Activated CD4-positive, alpha-beta T cell treated with anti-CD3 and anti-CD28 coated beads for 4 hours (primary cell): ENCODE measurements at regions not wholly inside any gene's neighbourhood (a gene's known extent, or its start where the extent isn't known, plus 50 kb on each side); places are given as distances from the start of the nearest gene placed in this dataset.
"Not testable (repeated sequence)": the region's sequence is repeated elsewhere in the genome, so short reads cannot be mapped to it uniquely, and the experiment has no call there.

ENCODE experiments used
- DNase-seq, 2 donors: peaks; one replicate each; pipeline ENCODE4 v3.0.0-alpha.2; 2020

DNA sequence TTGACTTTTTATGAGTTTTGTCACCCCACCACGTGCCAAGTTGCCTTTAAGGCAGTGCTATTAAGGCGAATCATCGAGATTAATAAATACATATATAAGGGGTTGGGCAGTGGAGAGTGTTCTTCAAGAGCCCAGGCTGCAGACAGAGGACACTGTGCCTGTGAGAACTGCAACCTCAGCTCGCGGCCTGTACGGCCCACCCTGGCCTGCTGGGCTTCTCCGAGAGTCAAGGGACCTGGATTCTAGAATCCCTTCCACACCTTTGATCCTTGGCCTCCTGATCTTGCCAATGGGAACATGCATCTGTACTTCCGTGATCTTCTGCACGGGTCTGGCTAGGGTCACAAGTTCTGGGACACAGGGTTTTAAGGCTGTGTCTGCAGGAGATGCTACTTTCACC, 54.5 kb downstream of the IRX5 start:
- no peak for DNase-seq

DNA sequence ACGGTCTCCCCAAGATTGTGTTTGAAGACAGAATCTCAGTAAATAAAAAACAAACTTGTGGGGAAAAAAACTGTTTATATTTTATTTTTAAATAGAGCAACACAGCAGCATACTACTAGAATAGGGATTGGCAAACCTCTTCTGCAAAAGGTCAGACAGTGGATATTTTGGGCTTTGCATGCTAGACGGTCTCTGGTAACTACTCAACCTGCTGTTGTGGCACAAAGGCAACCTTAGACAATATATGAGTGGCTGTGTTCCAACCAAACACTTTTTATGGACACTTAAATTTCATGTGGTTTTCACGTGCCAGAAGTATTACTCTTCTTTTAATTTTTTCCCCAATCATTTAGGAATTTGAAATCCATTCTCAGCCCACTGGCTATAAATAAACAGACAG, 55.0 kb downstream of the IRX5 start:
- no peak for DNase-seq

DNA sequence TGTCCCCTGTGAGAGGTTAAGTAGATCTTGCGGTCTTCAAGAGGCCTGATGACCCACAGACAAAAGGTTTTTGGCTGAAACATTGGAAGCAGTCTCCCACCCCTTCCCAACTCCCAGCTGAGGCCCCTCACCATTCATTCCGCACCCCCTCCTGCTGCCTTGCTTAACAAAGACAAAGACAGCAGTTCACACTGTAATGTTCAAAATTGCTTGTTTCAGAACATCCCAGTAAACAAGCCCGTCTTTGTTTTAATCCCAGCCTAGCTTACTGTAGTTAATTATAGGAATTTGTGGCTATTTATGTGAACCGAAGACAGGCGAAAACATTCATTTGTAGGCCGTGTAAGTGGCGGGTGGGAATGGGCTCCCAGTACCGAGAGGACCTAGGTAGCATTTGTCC, 55.7 kb downstream of the IRX5 start:
- DNase-seq, result no peak

DNA sequence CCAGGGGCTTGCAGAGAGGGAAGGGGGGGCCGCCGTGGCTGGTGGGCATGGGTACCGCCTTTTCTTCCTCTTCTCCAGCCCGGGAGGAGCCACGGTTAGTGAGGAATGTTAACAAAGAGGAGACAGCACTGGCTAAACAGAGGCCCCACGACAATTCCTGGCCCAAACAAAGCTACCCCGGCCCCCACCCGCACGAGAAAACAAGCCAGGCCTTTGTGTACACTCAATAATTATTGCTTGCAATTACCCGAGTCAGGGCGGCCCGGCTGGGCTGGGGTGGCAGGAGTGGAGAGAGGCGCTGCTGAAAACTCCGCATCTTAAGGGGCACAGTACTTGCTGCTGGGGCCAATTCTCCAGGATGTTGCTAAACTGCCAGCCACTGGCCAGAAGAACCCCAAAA, 56.4 kb downstream of the IRX5 start:
- no peak for DNase-seq

DNA sequence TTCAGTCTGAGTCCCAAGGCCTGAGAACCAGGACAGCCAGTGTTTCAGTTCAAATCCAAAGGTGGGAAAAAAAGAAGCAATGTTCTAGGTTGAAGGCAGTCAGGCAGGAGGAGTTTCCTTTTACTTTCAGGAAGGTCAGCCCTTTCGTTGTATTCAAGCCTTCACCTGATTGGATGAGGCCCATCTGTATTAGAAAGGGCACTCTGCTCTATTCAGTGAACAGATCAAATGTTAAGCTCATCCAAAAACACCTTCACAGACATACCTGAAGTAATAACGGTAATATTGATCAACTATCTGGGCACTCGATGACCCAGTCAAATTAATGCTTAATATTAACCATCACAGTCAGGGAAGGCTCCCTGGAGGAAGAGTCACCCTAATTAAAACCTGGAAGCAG, 60.9 kb downstream of the IRX5 start:
- no peak for DNase-seq

DNA sequence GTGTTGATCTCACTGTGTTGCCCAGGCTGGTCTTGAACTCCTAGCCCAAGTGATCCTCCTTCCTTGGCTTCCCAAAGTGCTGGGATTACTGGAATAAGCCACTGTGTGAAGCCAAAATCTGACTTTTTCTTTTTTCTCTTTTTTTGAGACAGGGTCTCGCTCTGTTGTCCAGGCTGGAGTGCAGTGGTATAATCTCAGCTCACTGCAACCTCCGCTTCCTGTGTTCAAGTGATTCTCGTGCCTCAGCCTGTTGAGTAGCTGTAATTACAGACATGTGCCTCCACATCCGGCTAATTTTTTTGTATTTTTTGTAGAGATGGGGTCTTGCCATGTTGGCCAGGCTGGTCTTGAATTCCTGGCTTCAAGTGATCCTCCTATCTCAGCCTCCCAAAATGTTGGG, 61.3 kb downstream of the IRX5 start:
- not testable (repeated sequence) for DNase-seq

DNA sequence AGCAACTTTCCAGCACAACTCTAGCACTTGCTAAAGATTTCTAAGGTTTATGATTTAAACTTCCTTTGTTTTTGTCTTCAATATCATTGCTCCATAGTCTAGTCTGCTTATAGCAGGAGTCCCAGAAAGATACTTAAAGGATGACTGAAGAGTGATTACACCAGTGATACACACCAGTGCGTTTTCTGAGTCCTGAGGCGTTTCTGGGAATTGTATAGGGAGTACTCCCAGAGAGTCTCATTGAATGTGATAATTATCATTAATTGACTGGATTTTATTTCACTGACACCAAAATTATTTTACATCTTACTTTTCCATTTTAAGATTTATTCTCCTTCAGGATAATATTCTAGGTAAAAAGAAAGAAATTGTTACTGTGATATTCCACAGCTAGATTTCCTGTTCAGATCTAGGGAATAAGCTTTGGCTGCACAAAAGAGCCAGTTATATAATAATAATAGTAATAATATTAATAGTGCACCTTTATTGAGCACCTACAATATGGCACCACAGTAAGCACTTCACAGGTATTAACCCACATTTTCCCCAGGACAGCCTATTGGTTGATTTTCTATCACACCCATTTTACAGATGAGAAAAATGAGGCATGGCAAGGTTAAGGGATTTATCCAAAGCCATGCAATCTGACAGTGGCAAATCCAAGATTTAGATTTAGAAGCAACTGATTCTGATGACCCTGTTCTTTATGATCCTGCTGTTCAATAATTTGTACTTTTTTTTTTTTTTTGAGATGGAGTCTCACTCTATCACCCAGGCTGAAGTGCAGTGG, 62.6 kb downstream of the IRX5 start:
- no peak for DNase-seq

DNA sequence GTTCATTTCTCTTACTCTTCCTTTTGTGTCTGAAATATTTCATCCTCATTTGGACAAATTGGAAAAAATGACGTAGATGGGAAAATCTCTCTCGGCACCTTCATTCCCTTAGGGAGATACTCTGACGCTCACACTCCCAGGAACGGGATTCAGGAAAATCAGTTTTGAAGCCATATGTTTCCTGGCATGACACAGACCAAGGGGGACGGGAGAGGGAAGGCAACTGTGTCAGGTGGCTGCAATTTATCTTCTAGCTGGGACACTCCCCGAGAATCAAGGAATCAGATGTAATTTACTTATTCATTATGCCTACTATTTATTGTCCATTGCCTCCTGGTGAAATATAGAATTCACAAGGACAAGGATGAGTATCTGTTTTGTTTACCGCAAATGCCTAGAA, 65.5 kb downstream of the IRX5 start:
- DNase-seq, result no peak

DNA sequence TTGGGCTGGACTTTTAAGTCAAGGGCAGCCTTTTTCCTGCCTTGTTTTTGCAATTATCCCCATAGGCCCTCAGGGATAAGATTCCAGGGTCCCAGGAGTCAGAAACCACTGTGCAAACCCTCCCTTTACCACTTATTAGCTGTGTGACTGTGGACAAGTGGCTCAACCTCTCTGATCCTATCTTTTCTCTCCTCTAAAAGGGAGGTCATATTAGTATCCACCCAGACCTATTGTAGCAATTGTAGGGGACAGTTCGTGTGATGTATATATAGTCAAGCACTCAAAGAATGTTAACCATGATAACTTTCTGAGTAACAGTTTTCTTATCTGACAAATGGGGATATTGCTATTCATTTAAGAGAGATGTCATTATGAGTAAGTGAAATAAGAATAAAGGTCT, 68.2 kb downstream of the IRX5 start:
- no peak for DNase-seq

DNA sequence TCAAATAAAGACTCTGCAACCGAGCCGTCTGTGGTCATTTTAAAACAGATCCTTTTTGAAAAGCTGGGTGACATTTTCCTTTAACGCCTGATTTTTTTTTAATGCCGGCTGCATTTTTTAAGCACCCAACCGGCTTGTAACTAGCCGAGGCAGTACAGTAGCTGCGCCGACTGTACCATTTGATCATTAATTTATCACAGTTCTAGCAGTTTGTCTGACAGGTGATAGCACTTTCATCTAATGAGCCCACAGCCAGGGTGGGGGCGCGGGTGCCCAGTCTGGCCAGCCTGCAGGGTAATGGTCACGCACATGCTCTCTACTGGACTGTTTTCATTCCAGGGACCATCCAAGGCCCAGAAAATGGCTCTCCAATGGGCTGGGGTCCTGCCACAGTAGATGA, 68.8 kb downstream of the IRX5 start:
- no peak for DNase-seq

DNA sequence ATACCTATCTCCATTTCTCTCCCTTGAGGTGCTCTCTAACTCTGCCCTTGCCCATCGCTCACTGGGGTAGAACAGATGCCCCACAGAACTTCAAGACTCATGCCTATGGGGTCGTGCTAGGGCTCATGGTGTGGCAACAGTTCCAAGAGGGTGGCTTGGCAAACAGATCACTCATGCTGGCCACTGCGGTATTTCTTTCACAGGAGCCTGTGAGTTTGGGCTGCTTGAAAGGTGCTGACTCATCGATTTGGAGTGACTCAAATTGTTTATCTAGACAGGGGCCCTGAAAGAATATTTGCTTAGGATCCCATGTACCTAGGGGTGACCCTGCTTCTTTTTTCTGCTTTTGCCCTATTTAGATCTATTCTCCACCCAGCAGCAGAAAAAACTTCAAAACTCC, 69.9 kb downstream of the IRX5 start:
- no peak for DNase-seq

DNA sequence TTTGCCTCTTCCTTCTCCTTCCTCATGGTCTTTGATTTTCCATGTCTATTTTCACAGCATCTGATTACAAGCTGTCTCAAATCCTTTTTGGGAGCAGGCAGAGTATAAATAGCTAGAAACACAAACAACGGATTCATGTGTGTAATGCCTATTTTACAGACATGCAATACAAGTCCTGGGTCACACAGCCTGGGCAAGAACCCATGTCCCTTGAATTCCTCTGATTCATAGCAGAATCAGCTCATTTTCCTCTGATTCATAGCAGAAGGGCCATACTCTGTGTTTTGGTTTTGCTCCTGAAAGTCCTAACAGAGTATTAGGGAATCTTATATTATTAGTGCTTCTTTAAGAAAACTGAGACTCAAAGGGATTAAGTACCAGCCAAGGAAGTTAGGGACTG, 71.3 kb downstream of the IRX5 start:
- DNase-seq, result no peak

DNA sequence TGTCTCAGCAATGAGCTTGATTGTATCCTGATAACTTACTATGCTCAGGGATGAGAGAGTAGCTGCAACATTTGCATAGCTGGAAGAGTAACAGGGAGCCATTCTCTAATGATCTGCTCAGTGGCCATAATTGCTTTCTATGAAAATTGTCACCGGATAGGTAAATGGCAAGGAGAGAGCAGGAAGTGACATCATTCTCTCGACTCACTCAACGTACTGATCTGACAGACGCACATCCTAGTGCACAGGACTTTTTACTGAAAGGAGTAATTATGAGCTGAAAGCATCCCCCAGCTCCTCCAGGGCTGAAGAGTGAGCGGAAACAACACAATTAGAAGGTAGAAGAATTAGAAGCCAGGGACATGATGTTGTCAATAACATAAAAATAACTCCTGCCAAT, 71.8 kb downstream of the IRX5 start:
- DNase-seq, result no peak

DNA sequence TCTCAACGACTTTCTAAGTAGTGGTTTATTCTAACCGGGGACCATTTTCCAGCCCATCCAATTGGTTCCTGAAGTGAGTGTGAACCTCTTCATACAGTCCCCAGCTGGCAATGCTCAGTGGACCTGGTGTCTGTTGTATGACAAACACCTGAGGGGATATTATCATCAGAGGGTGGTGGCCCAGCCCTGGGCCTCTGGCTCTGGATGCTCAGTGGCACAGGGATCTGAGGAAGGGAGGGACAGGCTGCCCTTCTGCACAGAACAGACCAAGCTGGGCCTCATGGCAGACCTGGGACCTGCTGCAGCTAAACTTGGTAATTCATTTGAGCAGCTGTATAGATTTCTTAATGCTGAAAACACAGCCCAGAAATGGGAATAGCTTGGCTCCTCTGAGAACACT, 72.6 kb downstream of the IRX5 start:
- no peak for DNase-seq

DNA sequence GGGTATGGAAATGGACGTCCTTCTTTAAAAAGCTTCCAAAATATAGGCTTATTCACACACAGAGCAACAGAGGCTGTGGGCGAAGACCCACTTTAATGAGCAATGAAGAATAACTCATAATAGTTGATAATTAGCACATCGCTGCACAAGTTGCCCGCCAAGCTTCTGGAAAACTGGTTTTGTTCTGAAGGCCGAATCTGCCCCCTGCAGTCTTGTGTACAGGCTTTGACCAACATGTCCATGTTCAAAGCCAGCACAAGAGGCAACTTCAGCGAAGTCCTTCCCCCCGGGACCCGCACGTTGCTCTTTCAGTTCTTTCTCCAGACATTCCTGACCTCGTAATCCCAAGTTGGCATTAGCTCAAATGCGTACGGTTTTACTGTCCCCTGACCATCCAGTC, 73.3 kb downstream of the IRX5 start:
- DNase-seq, result no peak

DNA sequence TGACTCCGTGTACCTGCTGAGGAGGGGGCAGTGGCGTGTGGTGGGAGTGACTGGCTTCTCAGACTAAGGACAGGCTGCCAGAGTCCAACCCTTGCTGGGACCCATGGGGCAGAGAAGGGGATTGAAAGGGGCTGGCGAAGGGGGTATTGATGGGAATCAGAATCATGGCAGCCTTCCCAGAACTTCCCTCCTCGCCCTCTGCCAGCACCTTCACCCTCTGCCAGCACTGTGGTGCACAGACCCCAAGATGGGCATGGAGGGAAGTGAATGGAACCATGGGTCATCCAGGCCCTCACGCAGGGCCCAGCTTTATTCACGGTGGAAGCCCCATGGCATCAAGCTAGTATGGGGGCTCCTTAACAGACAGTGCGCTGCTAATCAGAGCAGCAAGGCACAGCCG, 76.8 kb downstream of the IRX5 start:
- DNase-seq, result no peak

DNA sequence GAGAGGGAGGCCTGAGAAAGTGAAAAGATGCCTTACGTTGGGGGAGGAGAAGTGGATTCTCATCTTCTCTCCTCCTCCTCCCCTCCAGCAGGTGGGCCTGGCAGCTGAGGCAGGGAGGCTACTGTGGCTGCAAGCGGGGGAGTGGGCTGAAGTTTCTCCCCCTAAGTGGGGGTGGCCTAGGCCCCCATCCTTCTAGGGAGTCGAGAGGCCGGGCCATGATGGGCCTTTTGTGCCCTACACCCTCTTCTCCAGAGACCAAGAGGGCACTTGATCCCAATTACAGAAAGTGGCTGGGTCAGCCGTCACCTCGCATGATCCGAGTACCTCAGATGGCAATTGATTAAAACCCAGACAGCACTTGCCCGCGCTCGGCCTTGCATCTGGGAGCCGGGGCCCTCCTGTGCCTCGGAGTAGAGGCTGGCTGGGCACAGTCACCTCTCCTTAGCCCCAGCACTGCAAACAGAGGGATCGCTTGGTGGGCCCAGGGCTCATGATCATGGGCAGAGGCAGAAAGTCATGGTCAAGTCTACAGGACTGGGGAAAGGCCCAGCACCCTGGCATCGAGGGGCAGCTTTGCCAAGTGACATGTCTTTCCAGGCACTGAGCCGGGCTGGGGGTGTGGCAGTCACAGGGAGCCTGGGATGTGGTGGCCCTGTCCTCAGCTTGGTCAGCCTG, 78.3 kb downstream of the IRX5 start:
- DNase-seq, result no peak

DNA sequence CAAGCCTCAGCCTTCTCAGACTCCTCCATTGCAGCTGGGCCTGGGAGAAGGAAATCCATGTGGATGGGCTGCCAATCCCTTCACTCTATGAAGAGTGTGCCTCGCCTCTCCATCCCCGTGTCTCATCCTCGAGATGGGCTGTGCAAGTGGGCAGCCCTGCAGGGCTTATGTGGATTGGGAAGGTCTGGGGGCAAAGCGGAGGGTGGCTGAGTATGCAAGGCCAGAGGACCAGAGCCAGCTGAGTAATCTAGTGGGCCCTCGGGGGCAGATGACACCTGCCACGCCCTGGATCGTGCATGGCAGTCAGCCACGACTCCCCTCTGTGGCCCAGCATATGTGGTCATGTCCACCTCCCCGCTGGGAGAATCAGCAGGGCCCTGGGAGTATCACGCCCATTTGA, 78.9 kb downstream of the IRX5 start:
- DNase-seq, result no peak

DNA sequence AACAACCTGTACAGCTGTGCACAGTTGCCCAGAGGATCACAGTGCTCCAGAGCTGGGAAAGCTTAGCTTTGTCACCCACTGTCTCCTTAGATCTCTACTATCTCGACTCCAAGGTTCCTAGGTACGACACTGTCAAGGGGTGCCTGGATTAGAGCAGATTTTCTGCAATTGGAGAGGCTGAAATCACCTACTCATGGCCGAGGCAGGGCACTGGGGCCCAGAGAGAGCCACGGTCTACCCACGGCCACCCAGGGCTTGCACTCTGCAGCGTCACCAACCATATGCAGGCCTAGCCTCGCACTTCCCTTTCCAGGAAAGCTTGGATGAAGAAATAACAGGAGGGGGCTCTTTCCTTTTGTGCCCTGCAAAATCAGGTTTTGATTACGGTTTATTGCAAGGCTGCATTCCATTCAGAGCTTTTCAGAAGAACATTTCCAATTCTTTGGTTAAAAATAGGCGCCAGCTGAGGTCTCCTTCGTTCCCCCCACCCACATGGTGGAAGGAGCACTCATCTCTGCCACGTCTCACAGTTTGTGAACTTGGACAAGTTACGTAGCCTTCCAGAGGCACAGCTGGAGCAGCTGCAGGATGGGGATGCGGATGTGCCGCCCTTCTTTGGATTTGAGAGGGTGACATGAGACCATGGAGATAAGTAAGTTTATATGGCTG, 80.0 kb downstream of the IRX5 start:
- DNase-seq, result no peak

DNA sequence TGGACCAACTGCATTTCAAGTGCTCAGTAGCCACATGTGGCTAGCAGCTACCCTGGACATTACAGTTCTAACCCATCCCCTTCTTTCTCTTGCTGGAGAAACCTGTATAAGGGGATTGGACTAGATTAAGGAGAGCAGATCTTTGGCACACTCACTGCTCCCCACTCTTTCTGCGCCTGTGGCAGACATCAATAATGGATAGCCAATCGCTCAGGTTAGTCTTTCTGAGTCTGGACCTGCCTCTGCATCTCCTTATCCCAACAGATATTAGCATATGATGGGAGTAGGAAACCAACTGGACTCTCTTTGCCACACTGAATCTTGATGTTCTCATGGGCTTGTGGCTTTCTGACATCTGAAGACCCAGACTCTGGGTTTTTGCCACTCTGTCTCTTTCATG, 81.7 kb downstream of the IRX5 start:
- DNase-seq, result no peak

DNA sequence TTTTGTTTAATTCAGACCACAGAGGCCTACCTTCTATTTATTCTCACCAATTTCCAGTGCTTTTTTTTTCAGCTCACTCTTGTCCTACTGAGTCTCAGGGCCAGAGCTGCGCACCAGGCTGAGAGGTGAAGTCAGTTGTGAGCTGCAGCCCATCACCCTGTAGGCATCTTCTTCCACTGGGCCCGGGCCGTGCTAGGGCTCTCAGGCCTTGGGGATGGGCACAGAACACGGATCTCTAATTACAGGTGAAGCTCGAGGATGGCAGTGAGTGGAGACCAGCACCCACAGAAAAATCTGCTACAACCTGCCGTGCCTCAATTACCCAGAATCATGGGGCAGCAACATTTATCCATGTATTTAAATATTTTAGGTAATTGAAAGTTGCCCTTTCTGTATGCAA, 82.1 kb downstream of the IRX5 start:
- no peak for DNase-seq

DNA sequence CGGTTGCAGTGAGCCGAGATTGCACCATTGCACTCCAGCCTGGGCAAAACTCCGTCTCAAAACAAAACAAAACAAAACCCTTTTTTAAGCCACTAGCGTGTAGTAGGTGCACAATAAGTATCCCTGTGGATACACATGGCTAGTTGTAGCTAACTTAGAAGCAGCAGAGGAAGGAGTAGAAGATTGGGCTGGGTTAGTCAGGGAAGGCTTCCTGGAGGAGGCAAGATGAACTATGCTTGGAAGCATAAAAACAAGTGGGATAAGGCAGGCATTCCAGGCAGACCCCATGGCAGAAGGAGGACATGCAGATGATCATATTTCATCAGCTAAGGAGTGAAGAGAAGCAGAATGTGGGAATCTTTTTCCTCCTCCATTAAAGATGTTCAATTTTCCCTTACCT, 83.4 kb downstream of the IRX5 start:
- no peak for DNase-seq

DNA sequence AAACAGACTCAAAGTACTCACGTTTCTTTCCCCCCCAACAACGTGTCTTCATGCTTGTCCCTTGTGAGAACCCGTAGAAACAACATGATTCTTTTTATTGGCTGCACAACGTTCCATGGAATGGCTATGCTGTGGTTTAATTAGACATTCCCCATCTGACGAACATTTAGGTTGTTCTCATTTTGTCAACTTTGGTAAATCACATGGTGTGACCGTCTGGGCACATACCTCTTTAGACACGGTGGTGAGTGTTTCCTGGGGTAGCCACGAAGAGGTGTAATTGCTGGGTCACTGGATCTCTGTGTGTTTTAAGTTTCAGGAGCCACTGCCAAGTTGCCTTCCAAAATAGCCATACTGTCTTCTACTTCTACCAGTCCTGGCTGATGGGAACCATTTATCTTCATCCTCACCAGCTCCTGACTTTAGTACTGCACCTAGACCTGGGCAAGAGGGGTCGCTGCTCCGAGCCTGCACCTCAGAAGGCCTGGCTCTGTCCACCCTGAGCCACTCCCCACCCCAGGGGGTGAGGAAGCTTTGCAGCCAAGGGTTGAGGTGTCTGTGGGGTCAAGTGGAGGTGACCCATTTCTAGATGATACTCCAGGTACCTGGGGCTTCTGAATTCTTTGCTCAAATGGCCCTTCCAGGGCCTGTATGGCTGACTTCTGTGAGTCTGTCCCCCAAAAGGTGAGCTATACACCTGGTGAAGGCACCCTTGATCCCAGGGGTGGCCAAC, 84.7 kb downstream of the IRX5 start:
- no peak for DNase-seq

DNA sequence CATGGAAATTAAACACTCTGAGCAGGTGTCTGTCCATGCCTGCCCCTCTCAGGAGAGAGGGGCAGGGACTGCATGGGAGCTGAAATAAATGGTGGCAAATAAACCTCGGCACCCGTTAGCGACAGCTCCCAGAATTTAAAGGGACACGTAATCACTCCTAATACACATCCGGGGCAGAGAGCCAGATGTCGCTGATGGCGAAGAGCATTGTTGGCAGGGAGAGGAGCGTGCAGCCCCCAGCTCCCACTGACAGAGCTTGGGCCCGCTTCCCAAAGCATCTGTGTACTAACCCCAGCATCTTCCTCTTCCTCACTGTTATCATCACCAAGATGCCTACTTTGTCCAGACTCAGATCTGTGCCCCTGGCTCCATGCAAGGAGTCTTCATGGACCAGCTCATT, 85.8 kb downstream of the IRX5 start:
- DNase-seq, result no peak
